NCI-H1105 treated with DMSO at 0.1 percent for 48 hours (cell line): ENCODE measurements at regions not wholly inside any gene's neighbourhood (a gene's known extent, or its start where the extent isn't known, plus 50 kb on each side); places are given as distances from the start of the nearest gene placed in this dataset.

Source experiments
- DNase-seq: peaks from one replicate; lab custom pipeline; 2025; lab: John Stamatoyannopoulos, UW

GRCh38 chr7:70907259-70908247 is 224.4 kb upstream of the GALNT17 start:
- DNase-seq = no peak

GRCh38 chr7:70913924-70914323 is 218.0 kb upstream of the GALNT17 start:
- DNase-seq = no peak

- DNase-seq = no peak
Observed at GRCh38 chr7:70915067-70915466, 216.9 kb upstream of the GALNT17 start.

GRCh38 chr7:70919481-70920073 is 212.4 kb upstream of the GALNT17 start:
- DNase-seq = no peak

- DNase-seq = no peak
Observed at GRCh38 chr7:70920876-70921275, 211.1 kb upstream of the GALNT17 start.

GRCh38 chr7:70923181-70923845 is 208.6 kb upstream of the GALNT17 start:
- DNase-seq = no peak

GRCh38 chr7:70925411-70926115 is 206.4 kb upstream of the GALNT17 start:
- DNase-seq = no peak

GRCh38 chr7:70926666-70927065 is 205.3 kb upstream of the GALNT17 start:
- no peak for DNase-seq

- no peak for DNase-seq
Observed at GRCh38 chr7:70935311-70935710, 196.6 kb upstream of the GALNT17 start.

- DNase-seq = no peak
Observed at GRCh38 chr7:70935854-70936253, 196.1 kb upstream of the GALNT17 start.

GRCh38 chr7:70937424-70937823 is 194.5 kb upstream of the GALNT17 start:
- no peak for DNase-seq

GRCh38 chr7:70940597-70940996 is 191.3 kb upstream of the GALNT17 start:
- DNase-seq = no peak

GRCh38 chr7:70942791-70943190 is 189.2 kb upstream of the GALNT17 start:
- DNase-seq = no peak

- no peak for DNase-seq
Observed at GRCh38 chr7:70944516-70944915, 187.4 kb upstream of the GALNT17 start.

GRCh38 chr7:70947181-70947580 is 184.8 kb upstream of the GALNT17 start:
- DNase-seq = no peak

- DNase-seq = no peak
Observed at GRCh38 chr7:70949862-70950261, 182.1 kb upstream of the GALNT17 start.

GRCh38 chr7:70951271-70951962 is 180.5 kb upstream of the GALNT17 start:
- DNase-seq = no peak

GRCh38 chr7:70952311-70952710 is 179.6 kb upstream of the GALNT17 start:
- no peak for DNase-seq

GRCh38 chr7:70953331-70953741 is 178.6 kb upstream of the GALNT17 start:
- DNase-seq = no peak

- no peak for DNase-seq
Observed at GRCh38 chr7:70953796-70954195, 178.1 kb upstream of the GALNT17 start.

GRCh38 chr7:70972693-70973092 is 159.3 kb upstream of the GALNT17 start:
- no peak for DNase-seq

- DNase-seq = no peak
Observed at GRCh38 chr7:70975754-70976153, 156.2 kb upstream of the GALNT17 start.
